HG02938 (cell line): ENCODE measurements at regions not wholly inside any gene's neighbourhood (a gene's known extent, or its start where the extent isn't known, plus 50 kb on each side); places are given as distances from the start of the nearest gene placed in this dataset.
"Not testable (repeated sequence)": the region's sequence is repeated elsewhere in the genome, so short reads cannot be mapped to it uniquely, and the experiment has no call there.

Source experiments
- ATAC-seq: cut with Tn5 transposase; IDR thresholded peaks from one replicate; pipeline ENCODE4 v1.9.1; 2021; ENCODE audit warnings: mild to moderate bottlenecking, moderate library complexity; ENCODE audit not compliant: unreplicated experiment

DNA sequence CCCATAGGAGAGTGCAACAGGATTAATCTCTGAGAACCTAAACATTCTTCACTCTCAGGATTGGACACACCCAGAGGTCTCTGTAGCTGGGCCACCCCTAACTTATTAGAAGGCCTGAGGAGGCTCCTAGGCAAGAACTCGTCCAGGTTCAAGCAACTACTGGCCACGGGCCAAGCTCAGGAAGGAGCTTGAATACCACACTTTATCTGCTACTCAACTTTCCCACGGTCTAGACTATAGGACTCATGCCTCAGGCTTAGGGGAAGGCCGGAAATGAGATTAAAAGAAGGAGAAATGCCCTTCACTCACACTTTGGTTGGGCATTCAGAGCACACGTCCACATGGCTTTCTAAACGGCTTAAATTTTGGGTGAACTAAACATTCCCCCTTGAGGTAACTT, 142.8 kb upstream of the PHYHIPL start:
- ATAC-seq, result no peak

GRCh38 chr10:59036311-59037017, 140.0 kb upstream of the PHYHIPL start:
- ATAC-seq, result peak; percentile 99

DNA sequence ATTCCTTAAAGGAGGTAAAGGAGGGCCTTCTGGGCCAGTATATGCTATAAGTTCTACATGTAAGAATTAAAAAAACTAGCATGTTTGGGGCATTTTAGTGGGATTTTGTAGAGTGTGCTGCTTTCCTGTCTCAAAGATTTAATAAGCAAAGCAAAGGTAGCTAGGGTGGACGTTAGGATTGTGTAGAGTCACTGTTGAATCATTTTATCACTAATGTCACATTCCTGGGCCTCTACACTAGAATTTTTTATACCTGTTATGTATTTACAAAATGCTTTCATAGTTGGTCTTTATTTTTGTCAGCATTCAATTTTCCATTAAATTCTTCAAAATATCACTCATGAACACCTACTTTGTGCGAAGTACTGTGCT, 139.4 kb upstream of the PHYHIPL start:
- ATAC-seq, result no peak

DNA sequence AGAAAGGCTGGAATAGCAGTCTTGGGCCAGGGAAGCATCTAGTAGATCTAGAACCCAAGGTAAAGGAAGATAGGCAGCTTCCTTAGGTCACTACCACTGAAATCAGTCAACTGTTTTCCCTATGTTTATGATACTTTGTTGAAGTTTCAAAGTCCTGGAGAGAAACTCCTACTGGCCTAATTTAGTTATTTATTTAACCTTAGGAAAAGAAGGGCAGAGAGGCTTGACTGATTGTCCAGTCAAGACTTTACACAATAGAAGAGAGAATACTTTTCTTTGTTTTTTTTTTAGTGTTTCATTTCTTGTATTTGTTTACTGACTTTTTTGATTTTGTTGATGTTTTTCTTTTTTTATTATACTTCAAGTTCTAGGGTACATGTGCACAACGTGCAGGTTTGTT, 138.9 kb upstream of the PHYHIPL start:
- no peak for ATAC-seq

DNA sequence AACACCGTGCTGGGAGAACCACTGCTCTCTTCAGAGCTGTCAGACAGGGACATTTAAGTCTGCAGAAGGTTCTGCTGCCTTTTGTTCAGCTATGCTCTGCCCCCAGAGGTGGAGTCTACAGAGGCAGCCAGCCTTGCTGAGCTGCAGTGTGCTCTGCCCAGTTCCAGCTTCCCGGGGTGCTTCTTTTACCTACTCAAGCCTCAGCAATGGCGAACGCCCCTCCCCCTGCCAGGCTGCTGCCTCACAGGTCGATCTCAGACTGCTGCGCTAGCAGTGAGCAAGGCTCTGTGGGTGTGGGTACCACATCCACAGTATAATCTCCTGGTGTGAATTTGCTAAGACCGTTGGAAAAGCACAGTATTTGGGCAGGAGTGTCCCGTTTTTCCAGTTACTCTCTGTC, 133.1 kb upstream of the PHYHIPL start:
- not testable (repeated sequence) for ATAC-seq

DNA sequence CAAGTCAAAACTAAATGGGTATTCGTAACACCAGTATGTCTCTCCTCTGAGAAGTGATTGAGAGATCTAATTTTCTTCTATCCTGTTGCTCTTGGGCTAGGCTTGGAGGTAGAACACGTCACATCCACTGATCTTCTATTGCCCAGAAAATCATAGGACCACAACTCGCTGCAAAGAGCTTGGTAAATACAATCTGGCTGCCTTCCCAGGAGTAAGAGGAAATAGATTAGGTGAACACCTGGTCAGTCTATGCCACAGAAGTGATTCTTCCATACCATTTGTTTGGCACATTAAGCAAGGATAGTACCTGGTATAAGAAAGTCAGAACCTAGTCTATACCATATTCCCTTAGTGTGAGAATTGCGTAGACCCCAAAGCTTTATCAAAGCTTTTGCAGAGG, 129.3 kb upstream of the PHYHIPL start:
- no peak for ATAC-seq

- ATAC-seq, result peak; percentile 95
Measured at GRCh38 chr10:59047957-59048618, 128.4 kb upstream of the PHYHIPL start.

DNA sequence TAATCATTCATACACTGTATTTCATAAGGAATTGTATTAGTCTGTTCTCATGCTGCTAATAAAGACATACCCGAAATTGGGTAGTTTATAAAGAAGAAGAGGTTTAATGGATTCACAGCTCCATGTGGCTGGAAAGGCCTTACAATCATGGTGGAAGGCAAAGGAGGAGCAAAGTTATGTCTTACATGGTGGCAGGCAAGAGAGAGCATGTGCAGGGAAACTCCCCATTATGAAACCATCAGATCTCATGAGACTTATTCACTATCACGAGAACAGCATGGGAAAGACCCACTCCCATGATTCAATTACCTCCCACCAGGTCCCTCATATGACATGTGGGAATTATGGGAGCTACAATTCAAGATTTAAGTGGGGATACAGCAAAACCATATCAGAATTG, 122.9 kb upstream of the PHYHIPL start:
- not testable (repeated sequence) for ATAC-seq

GRCh38 chr10:59055045-59055444, 121.4 kb upstream of the PHYHIPL start:
- ATAC-seq, result no peak

GRCh38 chr10:59057345-59057744, 119.1 kb upstream of the PHYHIPL start:
- ATAC-seq, result no peak

- peak; percentile 62 for ATAC-seq
Measured at GRCh38 chr10:59060852-59061251, 115.6 kb upstream of the PHYHIPL start.

- no peak for ATAC-seq
Measured at GRCh38 chr10:59063491-59063890, 113.0 kb upstream of the PHYHIPL start.

GRCh38 chr10:59064080-59064692, 112.3 kb upstream of the PHYHIPL start:
- ATAC-seq, result no peak

DNA sequence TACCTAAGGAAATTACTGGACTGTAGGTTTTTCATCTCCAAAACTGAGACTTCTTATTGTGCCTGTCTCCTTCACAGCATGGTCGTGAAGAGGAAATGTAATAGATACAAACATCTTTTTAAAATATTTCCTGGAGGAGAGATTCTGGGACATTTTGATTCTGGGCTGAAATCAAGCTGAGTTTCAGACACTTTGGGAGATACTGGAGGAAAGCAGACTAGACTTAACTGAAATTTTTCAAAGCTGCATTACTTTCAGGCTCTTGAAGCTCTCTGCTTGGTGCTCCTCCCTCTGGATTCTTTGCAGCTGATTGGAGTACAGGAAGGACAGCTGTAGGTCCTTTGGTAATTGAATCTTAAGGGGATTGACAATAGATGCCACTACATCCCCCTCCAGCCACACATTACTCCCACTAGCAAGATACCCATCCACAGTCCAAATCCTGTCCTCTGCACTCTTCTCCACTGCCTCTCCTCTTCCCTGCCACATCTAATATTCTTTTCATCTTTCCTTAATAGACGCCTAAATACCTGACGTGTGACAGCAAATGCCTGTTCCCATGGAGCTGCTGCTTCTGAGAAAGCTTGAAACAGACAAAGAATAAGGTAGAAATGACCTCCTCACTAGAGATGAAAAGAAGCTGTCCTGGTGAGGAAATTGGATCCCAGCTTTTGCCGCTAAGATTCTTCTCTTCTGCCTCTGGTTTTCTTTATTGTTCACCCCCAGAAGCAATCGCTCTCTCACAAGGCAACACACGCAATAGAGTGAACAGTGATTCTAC, 111.5 kb upstream of the PHYHIPL start:
- ATAC-seq, result no peak

DNA sequence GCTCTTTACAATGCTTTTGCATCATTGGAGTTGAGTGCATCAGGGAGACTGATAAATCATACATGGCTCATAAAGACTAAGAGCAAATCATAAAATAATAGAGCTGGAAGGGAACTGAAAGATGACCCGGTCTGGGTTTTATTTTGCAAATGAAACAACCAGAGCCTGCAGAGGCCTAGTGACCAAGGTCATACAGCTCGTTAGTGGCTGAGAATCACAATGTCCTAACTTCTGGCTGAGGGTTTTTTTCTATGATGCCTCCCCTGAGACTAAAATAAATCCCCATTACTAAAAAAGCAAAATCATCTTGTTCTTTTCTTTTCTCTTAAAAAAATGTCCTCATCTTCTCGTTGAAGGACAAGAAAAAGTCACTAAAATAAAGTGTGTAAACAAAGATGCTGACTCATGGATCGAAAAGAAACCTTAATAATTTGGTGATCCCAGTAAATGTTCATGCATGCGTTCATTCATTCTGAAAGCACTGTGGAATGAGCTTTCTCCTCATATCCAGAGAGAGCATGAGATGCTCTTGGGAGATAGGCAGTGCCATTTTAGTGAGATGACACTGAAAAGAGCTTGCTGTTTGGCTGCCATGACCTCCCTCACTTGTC, 107.8 kb upstream of the PHYHIPL start:
- no peak for ATAC-seq

DNA sequence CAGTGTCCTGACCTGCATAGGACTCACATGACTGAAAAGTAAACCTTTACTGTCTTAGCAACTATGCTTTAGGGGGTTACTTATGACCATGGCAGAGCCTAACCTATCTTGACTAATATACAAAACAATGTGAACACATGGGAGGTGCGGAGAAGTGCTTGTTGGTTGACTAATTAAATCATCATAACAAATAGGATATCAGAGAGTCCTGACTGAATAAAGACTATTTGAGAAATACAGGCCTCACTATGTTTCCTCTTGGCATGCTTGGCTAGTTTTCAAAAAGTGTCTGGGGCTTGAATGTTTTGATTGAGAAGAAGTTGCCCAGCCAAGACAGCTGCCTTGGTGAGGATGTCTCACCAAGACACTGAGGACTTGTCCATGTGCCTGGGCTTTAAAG, 104.4 kb upstream of the PHYHIPL start:
- no peak for ATAC-seq

- ATAC-seq, result no peak
Measured at GRCh38 chr10:59073456-59074053, 102.9 kb upstream of the PHYHIPL start.

- ATAC-seq, result no peak
Measured at GRCh38 chr10:59075576-59075975, 100.9 kb upstream of the PHYHIPL start.

GRCh38 chr10:59077855-59078254, 98.6 kb upstream of the PHYHIPL start:
- no peak for ATAC-seq

- ATAC-seq, result no peak
Measured at GRCh38 chr10:59078978-59079377, 97.5 kb upstream of the PHYHIPL start.
